DLD1 (cell line): ENCODE measurements at regions not wholly inside any gene's neighbourhood (a gene's known extent, or its start where the extent isn't known, plus 50 kb on each side); places are given as distances from the start of the nearest gene placed in this dataset.

ENCODE experiments used
- in situ Hi-C: cut with HindIII; loops from 2 replicates; pipeline ENCODE4 v1.10.0; 2017; ENCODE audit warnings: low sequenced_read_pairs

- in situ Hi-C loops = no loop called here
These were observed 146.2 kb upstream of the IRF2BP2 start for GRCh38 chr1:234756066-234756774.

DNA sequence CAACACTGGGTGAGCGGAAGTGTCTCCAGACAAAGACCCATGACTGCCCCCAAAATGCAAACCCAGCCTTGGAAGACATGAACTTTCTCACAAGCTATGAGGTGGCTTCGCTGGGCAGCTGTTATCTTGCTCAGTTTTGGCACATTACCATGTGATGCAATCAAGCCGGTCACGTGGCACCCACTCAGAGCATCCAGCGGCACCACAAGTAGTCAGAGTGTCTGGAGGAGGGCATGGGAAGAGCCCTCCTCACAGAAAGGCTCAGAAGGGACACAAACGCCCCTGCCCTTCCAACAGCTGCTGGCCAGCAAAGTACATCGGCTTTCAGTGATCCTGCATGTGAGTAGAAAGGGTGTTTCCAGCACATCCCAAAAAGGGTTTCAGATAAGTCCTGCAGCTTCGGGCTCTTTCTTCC lies 145.5 kb upstream of the IRF2BP2 start:
- in situ Hi-C loops = no loop called here

- in situ Hi-C loops = no loop called here
These were observed 144.0 kb upstream of the IRF2BP2 start for GRCh38 chr1:234753979-234754378.

GRCh38 chr1:234752927-234753326 lies 142.9 kb upstream of the IRF2BP2 start:
- in situ Hi-C loops = no loop called here

GRCh38 chr1:234751678-234752077 lies 141.7 kb upstream of the IRF2BP2 start:
- in situ Hi-C loops = no loop called here

DNA sequence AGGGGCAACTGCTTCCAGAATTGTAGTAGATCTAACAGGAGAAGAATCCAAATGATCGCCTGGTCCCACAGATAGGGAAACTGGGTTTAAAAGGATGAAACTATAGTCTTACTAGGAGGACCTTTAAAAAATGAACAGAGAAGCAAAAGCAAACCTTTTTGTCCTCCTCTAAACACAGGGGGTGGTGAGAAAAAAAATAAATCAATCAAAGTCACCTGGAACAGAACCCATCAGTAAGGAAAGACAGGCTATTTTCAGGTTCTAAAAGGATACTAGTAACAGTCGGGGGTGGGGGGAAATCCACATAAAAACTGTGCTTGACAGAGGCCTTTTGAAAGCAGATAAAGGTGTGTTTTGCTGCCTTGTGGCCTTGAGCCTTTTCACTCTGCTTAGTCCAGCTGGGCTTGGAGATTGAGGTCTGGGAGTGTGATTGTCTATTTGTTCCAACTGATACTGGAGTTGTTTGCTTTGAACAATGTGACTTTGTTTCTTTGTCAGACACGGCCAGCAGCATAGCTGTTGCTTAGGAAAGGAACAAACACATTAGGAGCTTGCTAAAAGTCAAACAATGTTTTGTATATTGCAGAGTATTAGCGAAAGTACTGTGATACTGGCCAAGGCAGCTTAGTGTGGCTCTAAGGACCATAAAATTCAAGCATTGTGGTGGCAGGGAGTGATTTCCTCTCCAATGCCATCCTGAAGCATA lies 141.1 kb upstream of the IRF2BP2 start:
- in situ Hi-C loops = no loop called here

DNA sequence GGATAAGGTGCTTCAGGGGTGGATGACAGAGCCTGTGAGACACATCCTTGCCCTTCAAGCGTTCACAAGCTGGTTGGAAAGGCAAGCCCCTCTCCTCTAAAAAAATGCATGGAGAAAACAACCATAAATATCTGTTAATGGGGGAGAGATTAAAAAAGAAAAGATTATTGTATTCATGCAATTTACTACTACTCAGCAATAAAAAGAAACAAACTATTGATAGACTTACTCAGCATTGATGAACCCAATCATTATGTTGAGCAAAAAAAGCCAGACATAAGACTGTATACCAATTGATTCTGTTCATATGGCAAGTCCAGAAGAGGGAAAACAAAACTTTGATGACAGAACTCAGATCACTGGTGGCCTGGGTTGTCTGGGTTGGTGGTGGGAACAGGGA lies 138.7 kb upstream of the IRF2BP2 start:
- in situ Hi-C loops = loop anchor here (25.0 kb wide), 1 partner anchor 314 kb away; no protein-coding TSS in a partner anchor

- in situ Hi-C loops = loop anchor here (25.0 kb wide), 1 partner anchor 314 kb away; no protein-coding TSS in a partner anchor
These were observed 138.1 kb upstream of the IRF2BP2 start for GRCh38 chr1:234748066-234748465.

- in situ Hi-C loops = loop anchor here (25.0 kb wide), 1 partner anchor 316 kb away; no protein-coding TSS in a partner anchor
These were observed 136.8 kb upstream of the IRF2BP2 start for GRCh38 chr1:234746798-234747196.

GRCh38 chr1:234745844-234746797 lies 136.1 kb upstream of the IRF2BP2 start:
- in situ Hi-C loops = loop anchor here (25.0 kb wide), 1 partner anchor 316 kb away; no protein-coding TSS in a partner anchor

- in situ Hi-C loops = loop anchor here (25.0 kb wide), 1 partner anchor 317 kb away; no protein-coding TSS in a partner anchor
These were observed 135.3 kb upstream of the IRF2BP2 start for GRCh38 chr1:234745276-234745675.

- in situ Hi-C loops = loop anchor here (25.0 kb wide), 1 partner anchor 318 kb away; no protein-coding TSS in a partner anchor
These were observed 134.0 kb upstream of the IRF2BP2 start for GRCh38 chr1:234743791-234744611.

DNA sequence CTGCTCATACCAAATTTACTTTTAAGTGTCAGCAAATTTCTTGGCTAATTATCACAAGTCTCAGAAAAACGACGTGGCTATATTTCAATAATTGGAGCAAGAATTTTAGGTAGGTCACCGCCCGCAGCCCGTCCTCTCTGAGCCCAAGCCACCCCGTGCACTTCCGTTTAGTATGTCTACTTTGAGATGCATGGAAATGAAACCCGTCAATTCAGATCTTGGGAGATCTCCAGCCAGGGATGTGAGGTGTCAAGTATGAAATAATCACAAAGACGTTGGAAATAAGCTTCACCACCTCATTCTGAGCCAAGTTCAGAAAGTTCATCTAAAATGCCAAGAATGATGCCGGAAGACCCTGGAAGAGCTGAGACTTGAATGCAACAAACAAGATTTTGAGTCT lies 132.6 kb upstream of the IRF2BP2 start:
- in situ Hi-C loops = loop anchor here (25.0 kb wide), 1 partner anchor 320 kb away; no protein-coding TSS in a partner anchor

- in situ Hi-C loops = loop anchor here (10.0 to 25.0 kb wide), 2 partner anchors 97 to 324 kb away; no protein-coding TSS in a partner anchor
These were observed 128.0 kb upstream of the IRF2BP2 start for GRCh38 chr1:234737967-234738314.

DNA sequence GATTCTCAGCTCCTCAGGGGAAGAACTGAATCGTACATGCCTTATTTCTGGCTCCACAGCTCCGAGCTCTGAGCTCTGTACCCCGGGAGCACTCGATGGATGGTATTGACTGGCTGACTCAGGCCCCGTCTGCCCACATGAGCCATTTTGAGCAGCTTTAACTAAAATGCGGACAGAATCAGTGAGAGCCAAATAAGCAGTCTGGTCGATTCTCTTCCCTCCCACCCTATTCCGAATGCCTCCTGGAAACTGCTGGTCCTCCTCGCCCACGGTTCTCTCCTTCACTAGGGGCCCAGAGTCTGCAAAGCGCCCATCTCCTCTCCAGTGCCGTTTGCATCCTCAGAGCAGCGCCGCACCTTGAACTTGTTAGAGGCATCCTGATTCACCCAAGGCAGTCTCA lies 125.9 kb upstream of the IRF2BP2 start:
- in situ Hi-C loops = loop anchor here (10.0 to 25.0 kb wide), 2 partner anchors 99 to 326 kb away; no protein-coding TSS in a partner anchor

DNA sequence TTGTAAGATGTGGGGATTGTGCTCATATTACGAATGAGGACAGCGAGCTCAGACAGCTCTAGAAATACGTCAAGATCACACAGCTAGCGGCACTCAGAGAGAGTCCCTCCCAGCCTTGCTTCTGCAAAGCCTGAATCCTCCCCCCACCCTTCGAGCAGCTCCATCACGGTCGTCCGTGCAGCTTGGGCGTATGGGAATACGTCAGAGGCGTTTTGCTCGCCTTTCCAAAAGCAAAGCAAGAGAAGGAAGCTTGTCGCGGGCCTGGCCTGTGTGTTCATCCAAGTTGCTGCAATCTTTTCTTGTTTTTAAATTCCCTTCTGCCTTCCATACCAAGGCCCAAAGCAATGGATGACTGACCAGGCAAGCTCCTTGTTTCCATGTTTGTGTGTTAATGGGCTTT lies 125.5 kb upstream of the IRF2BP2 start:
- in situ Hi-C loops = loop anchor here (10.0 to 25.0 kb wide), 2 partner anchors 99 to 327 kb away; no protein-coding TSS in a partner anchor

DNA sequence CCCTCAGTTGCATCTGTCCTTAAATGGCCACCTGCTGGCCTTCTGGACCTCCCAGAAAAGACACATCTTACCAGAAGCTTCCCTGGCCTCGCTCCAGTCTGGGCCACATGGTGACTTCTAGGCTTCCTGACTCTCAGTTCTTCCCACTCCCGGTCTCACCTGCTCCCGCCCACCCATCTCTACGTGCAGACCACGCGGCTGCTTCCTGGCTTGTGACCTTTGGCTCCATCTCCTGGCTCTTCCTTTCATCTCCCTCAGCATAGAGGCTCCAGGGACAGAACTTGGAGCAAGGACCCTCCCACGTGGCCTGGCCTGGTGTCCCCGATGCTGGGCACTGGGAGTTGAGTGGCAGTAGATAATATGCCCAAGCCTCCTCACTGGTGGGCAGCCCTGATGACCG lies 124.9 kb upstream of the IRF2BP2 start:
- in situ Hi-C loops = loop anchor here (10.0 to 25.0 kb wide), 2 partner anchors 100 to 327 kb away; no protein-coding TSS in a partner anchor

GRCh38 chr1:234734412-234734835 lies 124.4 kb upstream of the IRF2BP2 start:
- in situ Hi-C loops = loop anchor here (10.0 to 25.0 kb wide), 2 partner anchors 100 to 328 kb away; no protein-coding TSS in a partner anchor

GRCh38 chr1:234733427-234733826 lies 123.4 kb upstream of the IRF2BP2 start:
- in situ Hi-C loops = loop anchor here (10.0 to 25.0 kb wide), 2 partner anchors 101 to 329 kb away; no protein-coding TSS in a partner anchor
